ENCODE measurements at regions not wholly inside any gene's neighbourhood (a gene's known extent, or its start where the extent isn't known, plus 50 kb on each side); places are given as distances from the start of the nearest gene placed in this dataset.

DNA sequence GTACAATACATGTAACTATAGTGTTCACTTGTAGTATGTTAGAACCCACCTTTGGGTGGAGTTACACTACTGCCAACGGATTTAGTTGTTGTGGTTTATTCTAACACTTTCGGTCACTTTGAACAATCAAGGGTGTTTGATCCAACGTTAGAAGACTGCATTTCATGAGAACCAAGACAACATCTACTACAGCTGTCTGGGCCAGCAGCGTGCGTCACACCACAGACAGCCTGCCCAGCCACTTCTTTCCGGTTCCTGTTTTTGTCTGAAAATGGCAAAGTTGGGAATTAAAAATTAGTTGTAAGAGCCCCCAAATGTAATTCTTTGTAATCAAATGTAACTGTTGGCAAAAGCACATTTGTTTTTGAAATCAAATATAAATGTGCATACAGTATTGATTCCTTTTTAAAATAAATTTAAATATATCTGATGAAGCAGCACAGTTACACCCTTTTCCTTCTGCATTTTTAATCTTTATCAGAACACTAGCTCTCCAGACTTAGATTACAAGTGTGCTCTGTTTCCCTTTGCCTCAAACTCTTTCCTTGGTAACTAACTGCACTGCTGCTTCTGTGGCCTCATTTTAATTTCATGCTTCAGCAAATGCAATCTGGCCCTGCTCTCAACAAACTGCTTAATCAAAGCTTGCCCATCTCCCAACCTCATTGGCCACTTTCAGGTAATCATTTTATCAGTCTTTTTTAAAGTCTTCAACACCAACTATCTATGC is 86.6 kb upstream of the DPH5 start:
- H3K9me3 ChIP-seq: no peaks in the 10 kb centered on the region
- H3K4me3 ChIP-seq: no peak overlapping the region
- H3K36me3 ChIP-seq: no peaks in the 10 kb centered on the region
- DNase-seq (ENCODE audit: low spot score in 2 of 2): no peak
- no peaks in the 10 kb centered on the region for H3K27me3 ChIP-seq
- no peak for TF ChIP-seq CTCF (IDR thresholded peaks at IDR 0.05)
- TF ChIP-seq POLR2AphosphoS5 (IDR thresholded peaks at IDR 0.05): no peak
- TF ChIP-seq POLR2A (IDR thresholded peaks at IDR 0.05): no peak
- H3K4me1 ChIP-seq: no peaks in the 10 kb centered on the region
- intact Hi-C loops (cut with DNase I; ENCODE audit: low total_unique reads): no loop called here
- no peak overlapping the region for H3K27ac ChIP-seq

GRCh38 chr1:101111461-101111860 is 85.9 kb upstream of the DPH5 start:
- TF ChIP-seq CTCF (IDR thresholded peaks at IDR 0.05) (no peak), POLR2A (IDR thresholded peaks at IDR 0.05) (no peak), POLR2AphosphoS5 (IDR thresholded peaks at IDR 0.05) (no peak)

GRCh38 chr1:101109791-101110190 is 84.2 kb upstream of the DPH5 start:
- Histone ChIP-seq H3K27me3 (no peaks in the 10 kb centered on the region), H3K27ac (no peak overlapping the region), H3K36me3 (no peaks in the 10 kb centered on the region), H3K9me3 (no peaks in the 10 kb centered on the region), H3K4me1 (no peaks in the 10 kb centered on the region), H3K4me3 (no peak overlapping the region)
- DNase-seq (ENCODE audit: low spot score in 2 of 2): no peak
- TF ChIP-seq POLR2AphosphoS5 (IDR thresholded peaks at IDR 0.05): no peak
- intact Hi-C loops (cut with DNase I; ENCODE audit: low total_unique reads): no loop called here

More at GRCh38 chr1:101111461-101111860, 85.9 kb upstream of the DPH5 start:
- H3K4me3 ChIP-seq: no peak overlapping the region
- DNase-seq (ENCODE audit: low spot score in 2 of 2): no peak
- no peaks in the 10 kb centered on the region for H3K36me3 ChIP-seq
- H3K27ac ChIP-seq: no peak overlapping the region
- H3K9me3 ChIP-seq: no peaks in the 10 kb centered on the region
- intact Hi-C loops (cut with DNase I; ENCODE audit: low total_unique reads): no loop called here
- H3K27me3 ChIP-seq: no peaks in the 10 kb centered on the region
- H3K4me1 ChIP-seq: no peaks in the 10 kb centered on the region

DNA sequence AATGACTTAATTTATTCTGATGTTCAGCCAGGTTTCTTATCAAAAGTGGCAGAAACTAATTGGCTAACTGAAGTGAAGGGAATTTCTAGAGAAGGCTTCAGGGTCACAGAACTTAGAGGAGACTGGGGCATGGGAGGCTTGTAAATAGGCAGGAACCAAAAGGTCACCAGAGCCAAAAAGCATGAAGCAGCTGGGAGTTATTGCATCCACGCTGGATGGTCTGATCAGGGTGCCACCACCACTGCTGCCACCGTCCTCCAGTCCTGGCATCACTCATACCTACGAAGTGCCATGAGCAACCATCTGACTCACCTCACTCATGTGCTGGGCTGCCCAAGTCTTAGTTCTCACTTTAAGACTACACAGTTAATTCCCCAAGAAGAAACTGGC is 82.5 kb upstream of the DPH5 start:
- no peak overlapping the region for H3K27ac ChIP-seq
- no peaks in the 10 kb centered on the region for H3K9me3 ChIP-seq
- no peaks in the 10 kb centered on the region for H3K27me3 ChIP-seq
- intact Hi-C loops (cut with DNase I; ENCODE audit: low total_unique reads): no loop called here
- no peak overlapping the region for H3K4me3 ChIP-seq
- no peak for DNase-seq (ENCODE audit: low spot score in 2 of 2)
- TF ChIP-seq CTCF (IDR thresholded peaks at IDR 0.05) (no peak), POLR2A (IDR thresholded peaks at IDR 0.05) (no peak), POLR2AphosphoS5 (IDR thresholded peaks at IDR 0.05) (no peak)
- H3K36me3 ChIP-seq: peaks cover 4% of the 10 kb centered on the region
- H3K4me1 ChIP-seq: no peaks in the 10 kb centered on the region

- no peak overlapping the region for H3K27ac ChIP-seq
- H3K36me3 ChIP-seq: peaks cover 4% of the 10 kb centered on the region
- DNase-seq (ENCODE audit: low spot score in 2 of 2): no peak
- intact Hi-C loops (cut with DNase I; ENCODE audit: low total_unique reads): no loop called here
- no peaks in the 10 kb centered on the region for H3K27me3 ChIP-seq
- H3K4me3 ChIP-seq: no peak overlapping the region
- H3K4me1 ChIP-seq: no peaks in the 10 kb centered on the region
- no peak for TF ChIP-seq POLR2A (IDR thresholded peaks at IDR 0.05)
- TF ChIP-seq POLR2AphosphoS5 (IDR thresholded peaks at IDR 0.05): no peak
- TF ChIP-seq CTCF (IDR thresholded peaks at IDR 0.05): no peak
- no peaks in the 10 kb centered on the region for H3K9me3 ChIP-seq
Measured at GRCh38 chr1:101107496-101108110, 82.0 kb upstream of the DPH5 start.
